PC-9 (cell line): ENCODE measurements at regions not wholly inside any gene's neighbourhood (a gene's known extent, or its start where the extent isn't known, plus 50 kb on each side); places are given as distances from the start of the nearest gene placed in this dataset.

Source experiments
- CTCF ChIP-seq: fragments of 200-600 bp; sonication (generic); conservative IDR thresholded peaks from 2 replicates; pipeline ENCODE4 v1.6.1; 2017; ENCODE audit warnings: mixed run types, antibody characterized with exemption, mild to moderate bottlenecking, moderate library complexity
- EZH2 ChIP-seq: fragments of 200-600 bp; sonication (generic); IDR thresholded peaks from 2 replicates; pipeline ENCODE4 v1.8.0; 2017; ENCODE audit warnings: antibody characterized with exemption, low read depth

GRCh38 chr6:103101267-103101666 is 1707.8 kb downstream of the GRIK2 start:
- TF ChIP-seq CTCF (no peak), EZH2 (no peak)
